ENCODE measurements at regions not wholly inside any gene's neighbourhood (a gene's known extent, or its start where the extent isn't known, plus 50 kb on each side); places are given as distances from the start of the nearest gene placed in this dataset.

GRCh38 chr15:77684341-77685081 is 51.8 kb upstream of the LINGO1 start:
- no peak for TF ChIP-seq CTCF (IDR thresholded peaks at IDR 0.05)
- TF ChIP-seq POLR2A (IDR thresholded peaks at IDR 0.05): no peak

Data from thyroid gland (tissue), 4 donors.